Lung microvascular endothelial cell (primary cell): ENCODE measurements at regions not wholly inside any gene's neighbourhood (a gene's known extent, or its start where the extent isn't known, plus 50 kb on each side); places are given as distances from the start of the nearest gene placed in this dataset.
A peak's percentile ranks its signal among the peaks of the same experiment; 100 is the strongest.
"Not testable (repeated sequence)": the region's sequence is repeated elsewhere in the genome, so short reads cannot be mapped to it uniquely, and the experiment has no call there.

ENCODE experiments used
- DNase-seq, 2 donors: peaks; one replicate each; pipeline versions ENCODE4 v3.0.0 to v3.0.0-alpha.2; 2010; ENCODE audit warnings: low read depth in 2 of 2

GRCh38 chr13:79887278-79887677 lies 406.3 kb downstream of the NDFIP2 start:
- DNase-seq = not testable (repeated sequence)

GRCh38 chr13:79886601-79887000 lies 405.6 kb downstream of the NDFIP2 start:
- no peak for DNase-seq

DNA sequence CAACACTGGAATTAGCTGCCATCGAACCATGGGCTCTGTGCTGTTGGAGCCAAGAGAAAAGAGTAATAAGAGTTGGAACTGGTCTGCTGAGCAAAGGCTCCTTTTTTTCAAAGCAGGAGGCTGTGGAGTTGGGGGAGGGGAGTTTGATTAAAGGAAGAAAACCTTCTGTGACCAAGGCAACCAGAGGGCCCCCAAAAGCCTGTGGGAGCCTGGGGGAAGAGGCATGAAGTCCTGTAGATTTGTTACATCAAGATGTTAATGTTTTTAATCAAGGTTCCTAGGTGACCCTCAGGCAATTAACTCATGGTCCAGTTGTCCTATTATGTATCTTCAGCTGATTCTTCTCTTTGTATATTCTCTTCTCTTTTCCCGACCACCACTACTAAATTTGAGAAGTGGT lies 403.9 kb downstream of the NDFIP2 start:
- DNase-seq = no peak

DNA sequence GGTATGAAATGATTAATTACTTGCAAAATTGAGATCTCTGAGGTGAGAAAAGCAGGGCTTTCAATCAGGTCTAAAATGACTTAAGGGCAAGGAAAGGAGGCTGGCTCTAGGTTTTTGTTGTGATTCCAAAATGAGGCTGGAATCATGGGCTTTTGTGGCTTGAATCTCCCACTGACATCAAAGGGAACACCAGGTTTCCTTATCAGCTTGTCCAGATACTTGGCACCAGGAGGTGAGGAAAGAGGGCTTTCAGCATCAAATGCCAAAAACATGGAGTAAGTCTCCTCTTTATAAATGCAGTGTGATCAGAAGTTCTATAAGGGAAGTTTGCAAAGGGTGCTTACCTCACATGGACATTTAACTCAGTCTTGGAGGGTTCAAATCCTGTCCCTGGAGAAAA lies 402.3 kb downstream of the NDFIP2 start:
- peak in 1 of 2 donors; percentile 60 for DNase-seq

- peak in 1 of 2 donors; percentile 41 for DNase-seq
Observed at GRCh38 chr13:79880818-79881217, 399.9 kb downstream of the NDFIP2 start.

DNA sequence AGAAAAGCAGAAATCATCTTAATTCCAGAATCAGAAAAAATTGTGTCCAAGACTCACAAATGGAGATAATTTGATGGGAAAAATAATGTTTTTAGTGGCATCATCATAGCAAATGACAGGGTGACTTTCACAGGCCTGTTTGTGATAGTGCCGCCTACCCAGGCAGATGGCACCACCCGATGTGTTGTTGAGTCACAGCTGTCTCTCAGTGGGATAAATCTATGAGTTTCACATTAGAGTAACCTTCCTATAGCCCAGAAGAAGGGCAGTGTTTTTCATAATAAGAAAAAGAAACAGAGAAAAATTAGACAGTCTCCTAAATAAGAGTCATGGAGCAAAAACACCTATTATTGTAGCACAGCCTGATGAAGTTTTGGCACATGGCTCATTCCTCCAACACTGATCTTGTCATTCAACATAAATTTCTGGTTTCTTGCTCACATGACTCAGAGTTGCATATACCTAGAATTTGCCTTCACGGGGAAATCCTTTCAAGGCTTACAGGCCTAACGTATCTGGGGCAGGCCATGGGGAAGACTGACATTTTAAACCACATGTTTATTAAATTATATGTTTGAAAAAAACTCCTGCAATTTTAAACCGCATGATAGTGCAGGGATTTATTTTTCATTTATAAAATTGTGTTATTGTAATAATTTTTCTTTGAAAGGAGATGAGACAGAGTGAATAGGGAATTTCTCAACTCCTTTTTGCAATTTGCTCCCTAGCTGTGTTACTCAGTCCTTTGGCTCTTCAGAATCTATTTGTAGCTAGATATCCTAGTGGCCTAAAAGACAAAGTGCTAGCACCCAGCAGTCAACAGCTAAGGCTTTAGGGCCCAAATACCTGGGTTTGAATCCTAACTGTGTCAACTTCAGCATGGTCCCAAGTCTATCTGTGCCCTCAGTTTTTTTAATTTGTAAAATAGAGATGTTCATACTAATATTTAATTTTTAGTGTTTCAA lies 393.7 kb downstream of the NDFIP2 start:
- DNase-seq = no peak

DNA sequence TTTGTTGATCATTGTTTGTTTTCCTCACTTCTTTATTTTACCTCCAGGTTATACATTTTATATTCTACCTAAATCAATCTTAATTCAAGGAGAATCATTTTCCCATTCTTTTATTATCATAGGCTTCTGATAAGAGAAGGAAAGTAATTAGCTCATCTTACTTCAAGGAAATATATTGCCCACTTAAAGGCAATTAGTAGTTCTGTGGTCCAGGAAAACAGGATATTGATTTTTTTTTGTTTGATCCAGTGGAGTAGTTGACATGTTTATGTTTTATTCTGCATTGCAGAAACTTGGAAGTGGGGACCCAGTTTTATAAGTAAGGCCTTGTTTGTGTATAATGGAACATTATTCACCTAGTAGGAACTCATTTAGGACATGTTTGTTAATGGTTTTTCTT lies 390.6 kb downstream of the NDFIP2 start:
- no peak for DNase-seq

DNA sequence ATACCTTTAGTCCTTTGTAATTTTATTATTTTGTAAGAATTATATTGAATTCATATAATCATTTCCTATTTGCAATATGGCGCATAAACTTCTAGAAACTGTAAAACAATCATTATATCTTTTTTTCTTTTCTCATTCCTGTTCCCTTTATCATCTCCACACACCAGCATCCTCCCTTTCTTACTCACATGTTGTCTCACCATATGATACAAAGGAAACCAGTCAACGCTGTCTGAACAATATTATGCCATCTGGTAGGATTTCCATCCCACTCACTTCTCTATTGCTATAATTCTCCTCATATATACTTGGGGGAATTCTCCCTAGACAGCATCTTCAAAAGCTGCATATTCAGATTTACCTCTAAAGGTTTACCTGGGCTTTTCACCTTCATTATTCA lies 389.8 kb downstream of the NDFIP2 start:
- no peak for DNase-seq

GRCh38 chr13:79870123-79870522 lies 389.2 kb downstream of the NDFIP2 start:
- peak; percentile 31 to 46 for DNase-seq

DNA sequence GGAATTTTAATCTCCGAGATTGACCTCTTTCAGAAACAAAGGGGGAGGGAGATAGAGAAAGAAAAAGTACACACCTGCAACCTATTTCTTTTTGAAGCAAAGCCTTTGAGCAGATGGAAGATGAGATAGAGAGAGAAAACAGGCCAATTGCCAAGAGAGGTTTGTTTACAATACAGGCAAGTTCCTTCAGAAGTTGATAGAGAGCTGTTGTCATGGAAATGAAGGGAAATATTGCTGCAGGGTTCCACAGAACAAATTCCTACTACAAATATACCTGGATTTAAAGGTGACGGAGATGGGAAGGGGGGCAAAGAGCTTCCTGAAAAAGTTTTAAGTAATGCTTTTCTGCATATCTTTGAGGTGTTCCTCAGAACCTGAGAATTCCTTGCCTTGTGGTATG lies 388.4 kb downstream of the NDFIP2 start:
- DNase-seq = peak; percentile 13 to 76

DNA sequence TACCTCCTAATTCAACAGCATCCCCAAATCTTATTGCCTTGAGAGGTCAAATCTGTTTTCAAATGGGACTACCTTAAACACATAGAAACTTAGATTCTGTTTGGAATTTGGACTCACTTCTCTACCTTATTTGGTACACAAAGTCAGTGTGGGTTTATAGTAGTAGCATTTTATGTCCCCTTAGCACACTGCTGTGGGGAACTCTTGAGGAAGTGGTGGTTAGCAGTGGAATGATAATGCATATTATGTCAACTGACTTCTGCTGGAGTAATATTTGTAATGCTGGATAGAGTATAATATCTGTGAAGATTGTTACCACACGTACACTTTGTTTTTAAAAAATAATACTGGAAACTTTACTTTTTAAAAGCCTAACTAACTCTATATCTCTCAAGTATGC lies 386.3 kb downstream of the NDFIP2 start:
- DNase-seq = no peak

DNA sequence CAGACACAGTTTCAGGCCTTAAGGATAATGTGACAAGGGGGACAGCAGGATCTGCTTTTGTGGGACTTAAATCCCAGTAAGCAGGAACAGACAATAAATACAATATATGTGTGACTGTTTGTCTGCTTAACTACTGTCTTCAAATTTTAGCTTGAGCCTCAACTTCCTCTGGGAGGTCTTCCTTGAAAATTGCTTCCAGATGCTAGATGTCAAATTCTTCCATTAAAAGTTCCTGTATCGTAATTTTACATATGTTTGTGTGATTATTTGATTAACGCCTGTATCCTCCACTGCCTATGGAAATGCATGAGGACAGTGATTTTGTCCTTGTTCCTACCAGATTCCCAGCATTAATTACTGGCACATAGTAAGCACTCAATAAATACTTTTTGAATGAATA lies 385.5 kb downstream of the NDFIP2 start:
- no peak for DNase-seq

GRCh38 chr13:79862515-79862914 lies 381.6 kb downstream of the NDFIP2 start:
- no peak for DNase-seq

GRCh38 chr13:79861731-79862130 lies 380.8 kb downstream of the NDFIP2 start:
- no peak for DNase-seq

- no peak for DNase-seq
Observed at GRCh38 chr13:79860791-79861190, 379.8 kb downstream of the NDFIP2 start.

DNA sequence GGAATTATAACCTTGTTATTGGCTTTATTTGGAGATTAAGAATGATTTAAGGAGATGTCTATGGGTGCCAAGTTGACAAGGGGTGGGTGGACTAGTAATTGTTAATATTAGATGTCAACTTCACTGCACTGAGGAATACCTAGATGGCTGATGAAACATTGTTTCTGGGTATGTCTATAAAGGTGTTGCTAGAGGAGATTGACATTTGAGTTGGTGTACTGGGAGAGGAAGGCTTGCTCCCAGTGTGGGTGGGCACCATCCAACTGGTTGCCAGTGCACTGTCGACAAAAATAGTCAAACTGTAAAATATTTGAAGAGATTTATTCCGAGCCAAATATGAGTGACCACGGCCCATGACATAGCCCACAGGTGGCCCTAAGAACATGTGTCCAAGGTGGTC lies 378.8 kb downstream of the NDFIP2 start:
- DNase-seq = no peak

GRCh38 chr13:79853251-79853650 lies 372.3 kb downstream of the NDFIP2 start:
- DNase-seq = no peak

DNA sequence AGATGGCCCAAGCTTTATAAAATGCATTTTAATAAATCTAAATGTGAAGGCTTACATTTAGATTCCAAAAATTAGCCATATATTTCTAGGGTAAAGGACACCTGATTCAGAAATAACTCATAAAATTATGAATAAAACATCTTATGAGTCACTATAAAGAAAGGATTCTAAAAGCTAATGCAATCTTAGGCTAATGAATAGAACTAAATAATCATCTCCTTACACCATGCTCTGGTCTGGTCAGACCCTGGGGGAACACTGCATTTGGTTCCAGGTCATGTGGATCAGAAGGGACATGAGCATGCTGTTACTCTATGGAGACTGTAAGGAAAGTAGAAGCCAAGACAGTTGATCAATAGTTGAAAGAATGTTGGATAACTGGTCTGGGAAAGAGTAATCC lies 370.4 kb downstream of the NDFIP2 start:
- DNase-seq = no peak

DNA sequence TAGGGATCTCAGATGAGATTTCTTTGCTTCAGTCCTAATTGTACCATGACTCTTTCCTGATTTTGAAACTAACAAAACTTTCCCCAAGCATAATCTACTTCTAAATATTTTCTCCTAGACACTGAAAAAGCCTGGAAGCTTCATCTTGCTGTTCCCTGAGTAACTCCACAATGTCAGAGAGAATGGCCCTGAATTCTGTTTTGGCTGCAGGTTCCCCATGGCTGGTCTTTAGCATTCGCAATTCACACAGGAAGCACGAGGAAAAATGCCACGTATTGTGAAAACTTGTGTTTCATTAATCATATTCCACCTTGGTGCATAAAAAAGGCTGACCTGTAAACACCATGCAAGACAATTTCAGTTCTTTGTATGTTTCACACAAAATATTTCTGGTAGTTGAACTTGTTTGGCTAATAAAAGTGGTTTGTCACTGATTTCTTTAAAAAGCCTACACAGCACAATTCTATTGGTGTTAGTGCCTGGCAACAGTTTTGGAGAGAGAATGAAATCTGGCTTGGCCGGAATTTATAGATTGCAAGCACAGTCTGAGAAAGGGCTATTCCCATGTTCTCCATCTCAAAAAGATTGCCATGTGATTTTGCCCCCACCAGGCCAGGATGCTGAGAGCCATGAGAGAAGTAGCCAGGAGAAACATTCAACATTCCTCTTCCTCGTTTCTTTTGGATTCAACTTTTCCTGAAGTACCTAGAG lies 367.1 kb downstream of the NDFIP2 start:
- no peak for DNase-seq

GRCh38 chr13:79846386-79846785 lies 365.4 kb downstream of the NDFIP2 start:
- DNase-seq = peak; percentile 17 to 49

DNA sequence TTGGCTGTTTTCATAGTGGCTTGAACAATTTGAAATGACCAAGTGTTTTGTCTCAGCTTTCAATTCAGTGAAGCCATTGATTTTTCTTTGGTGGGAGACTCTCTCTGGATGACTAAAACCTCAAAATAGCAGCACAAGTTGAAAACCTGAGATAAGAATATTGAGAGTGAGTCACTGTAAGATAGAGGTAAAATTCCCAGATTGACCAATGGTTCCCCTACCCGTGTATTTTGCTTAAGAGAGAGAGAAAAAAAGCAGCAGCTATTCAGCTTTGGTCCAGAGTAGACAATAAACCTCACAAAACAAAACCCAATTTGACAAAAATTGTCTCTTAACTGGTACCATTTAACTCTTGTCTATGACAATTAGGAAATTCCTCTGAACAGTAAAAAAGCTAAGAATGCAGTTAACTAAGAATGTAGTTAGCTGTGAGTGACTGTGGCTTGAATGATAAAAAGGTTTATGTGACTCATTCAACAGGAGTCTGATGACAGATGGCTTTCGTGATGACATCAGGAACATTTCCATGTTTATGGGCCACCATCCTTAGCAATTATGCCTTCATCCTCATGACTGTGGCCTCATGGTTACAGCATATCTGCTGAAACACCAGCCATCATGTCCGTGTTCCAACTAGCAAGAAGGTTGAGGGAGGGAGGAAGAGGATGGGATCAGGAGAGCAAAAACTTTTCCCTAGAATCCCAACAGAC lies 356.9 kb downstream of the NDFIP2 start:
- DNase-seq = peak; percentile 15

DNA sequence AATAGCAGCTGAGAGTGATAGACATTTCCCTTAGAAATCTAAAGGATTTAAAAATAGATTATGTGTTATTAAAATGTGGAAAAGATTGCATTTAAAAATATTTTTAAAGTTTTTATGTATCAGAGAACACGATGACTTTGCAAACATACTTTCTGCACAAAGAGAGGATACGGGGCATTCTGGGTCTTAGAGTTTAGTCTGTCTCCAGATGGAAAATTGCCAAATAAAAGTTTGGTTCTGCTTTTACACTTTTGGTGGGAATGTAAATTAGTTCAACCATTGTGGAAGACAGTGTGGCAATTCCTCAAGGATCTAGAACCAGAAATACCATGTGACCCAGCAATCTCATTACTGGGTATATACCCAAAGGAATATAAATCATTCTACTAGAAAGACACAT lies 355.2 kb downstream of the NDFIP2 start:
- DNase-seq = not testable (repeated sequence)
